Medulla oblongata (tissue), 1 donor: ENCODE measurements at regions not wholly inside any gene's neighbourhood (a gene's known extent, or its start where the extent isn't known, plus 50 kb on each side); places are given as distances from the start of the nearest gene placed in this dataset.

ENCODE experiments used
- DNase-seq: peaks from one replicate; pipeline ENCODE4 v3.0.0-alpha.2; 2015; ENCODE audit errors: extremely low spot score

GRCh38 chr1:98426092-98426491 is 235.4 kb upstream of the SNX7 start:
- DNase-seq, result no peak

DNA sequence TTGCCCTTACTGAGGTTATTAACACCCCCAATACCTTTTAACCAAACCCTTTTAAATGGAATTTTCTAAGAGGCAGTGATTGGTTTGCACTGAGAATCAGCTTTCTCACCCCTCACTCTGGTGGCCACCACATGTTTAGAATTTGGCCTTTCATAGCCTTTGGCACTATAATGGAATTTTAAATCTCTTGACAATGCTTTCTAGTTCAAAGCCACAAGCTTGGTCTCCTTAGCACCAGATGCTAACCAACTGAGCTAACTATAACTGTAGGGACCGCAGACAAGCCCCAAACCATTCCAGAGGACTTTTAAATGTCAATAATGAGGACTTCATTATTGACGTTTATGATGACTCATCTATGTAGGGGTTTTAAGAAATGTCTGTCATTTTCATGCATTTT is 238.7 kb upstream of the SNX7 start:
- DNase-seq, result no peak

GRCh38 chr1:98421085-98421435 is 240.5 kb upstream of the SNX7 start:
- DNase-seq, result no peak

DNA sequence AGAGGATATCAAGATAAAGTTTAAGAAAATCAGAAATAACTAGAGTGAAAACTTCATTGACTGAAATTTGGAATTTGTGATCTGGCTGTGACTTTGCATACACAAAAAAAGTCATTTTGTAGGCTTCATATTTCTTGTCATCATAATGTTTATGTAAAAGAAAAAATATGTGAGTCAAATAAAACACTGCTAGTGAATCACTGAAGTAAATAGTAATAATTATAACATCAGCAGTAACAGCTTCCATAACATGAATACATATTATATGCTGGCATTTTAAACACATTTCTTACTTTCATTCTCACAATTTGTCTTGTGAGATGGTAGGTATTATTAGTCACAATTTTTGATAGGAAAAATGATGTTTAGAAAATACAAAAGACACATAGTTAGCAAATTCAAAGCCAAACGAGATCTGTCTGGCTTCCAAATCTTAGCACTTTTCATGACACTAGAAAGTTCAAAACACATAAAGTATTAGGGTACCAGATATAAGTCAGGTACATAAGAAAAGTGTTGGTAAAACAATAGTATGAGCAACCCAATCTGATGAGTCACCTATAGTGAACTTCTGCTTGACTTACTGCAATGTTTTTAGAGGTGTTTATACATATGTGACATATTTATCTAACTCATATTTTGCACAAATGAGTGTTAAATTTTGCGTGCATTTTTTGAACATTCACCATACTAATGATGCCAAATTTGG is 241.0 kb upstream of the SNX7 start:
- no peak for DNase-seq

- DNase-seq, result no peak
These were observed 243.7 kb upstream of the SNX7 start for GRCh38 chr1:98417820-98418219.

DNA sequence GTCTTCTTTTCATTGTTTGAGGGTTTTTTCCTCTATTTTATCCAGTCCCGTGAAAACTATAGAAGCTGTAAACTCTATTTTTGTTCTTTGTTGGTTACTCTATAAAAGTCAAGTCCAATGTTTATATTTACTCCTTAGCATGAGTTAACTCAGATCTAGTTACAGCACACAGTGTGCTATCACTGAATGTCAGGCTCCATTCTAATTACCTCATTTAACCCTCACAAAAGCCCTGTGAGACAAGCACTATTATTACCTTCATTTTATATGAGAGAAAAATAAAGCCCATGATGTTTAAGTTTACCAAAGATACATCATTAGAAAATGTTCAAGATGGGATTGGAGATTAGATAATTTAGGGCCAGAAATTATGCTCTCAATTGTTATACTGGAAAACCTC is 251.4 kb upstream of the SNX7 start:
- no peak for DNase-seq

DNA sequence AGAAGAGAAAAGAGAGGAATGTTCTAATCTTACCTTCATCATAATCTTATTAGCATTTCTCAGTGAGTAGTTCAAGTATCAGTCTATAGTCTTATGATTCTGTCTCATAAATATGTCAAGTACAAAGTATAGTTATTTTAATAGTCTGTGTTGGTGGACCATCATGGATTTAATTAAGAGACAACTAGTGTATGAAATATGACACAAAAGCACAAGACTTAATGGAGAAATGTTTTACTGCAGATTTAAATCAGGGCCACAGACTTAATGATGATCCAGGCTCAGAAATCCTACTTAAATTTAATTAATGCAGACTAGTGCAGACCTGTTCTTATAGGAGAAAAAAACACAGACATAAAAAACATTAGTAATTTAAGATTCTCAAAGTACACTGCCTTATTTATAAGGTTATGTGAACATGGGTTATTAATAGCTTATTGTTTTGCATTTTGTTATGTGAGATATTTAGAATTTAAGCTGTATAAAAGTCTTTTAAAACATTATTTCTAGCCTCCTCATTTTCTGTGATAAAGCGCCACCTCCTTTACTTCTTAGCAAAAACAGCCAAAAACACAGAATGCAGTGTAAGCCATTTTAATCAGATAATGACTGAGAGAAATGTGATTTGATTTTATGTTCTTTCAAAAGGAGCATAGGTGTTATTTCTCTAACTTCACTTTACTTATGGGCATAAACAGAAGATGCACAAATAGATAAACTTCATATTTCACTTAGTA is 255.0 kb upstream of the SNX7 start:
- no peak for DNase-seq

DNA sequence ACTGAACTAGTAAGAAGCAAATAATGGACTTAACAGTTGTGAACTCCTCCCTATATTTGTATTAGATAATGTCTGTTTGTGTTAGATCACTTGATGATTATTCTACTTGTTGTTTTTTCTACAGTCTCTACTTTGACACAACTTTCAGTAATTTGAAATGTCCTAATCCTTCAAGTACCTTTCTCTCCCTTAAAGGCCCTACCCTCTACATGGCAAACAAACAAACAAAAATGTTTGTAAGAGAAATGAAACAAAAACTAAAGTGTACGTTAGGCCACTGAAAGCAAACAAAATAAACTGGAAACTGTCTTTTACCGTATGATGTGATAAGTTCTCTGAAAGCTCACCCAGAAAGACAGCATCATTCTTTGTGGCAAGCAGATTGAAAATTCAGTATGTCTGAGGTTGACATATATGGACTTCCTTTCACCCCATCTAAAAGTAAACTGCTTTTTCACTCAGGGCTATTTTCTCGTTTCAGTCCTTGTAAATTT is 255.9 kb upstream of the SNX7 start:
- DNase-seq, result no peak

DNA sequence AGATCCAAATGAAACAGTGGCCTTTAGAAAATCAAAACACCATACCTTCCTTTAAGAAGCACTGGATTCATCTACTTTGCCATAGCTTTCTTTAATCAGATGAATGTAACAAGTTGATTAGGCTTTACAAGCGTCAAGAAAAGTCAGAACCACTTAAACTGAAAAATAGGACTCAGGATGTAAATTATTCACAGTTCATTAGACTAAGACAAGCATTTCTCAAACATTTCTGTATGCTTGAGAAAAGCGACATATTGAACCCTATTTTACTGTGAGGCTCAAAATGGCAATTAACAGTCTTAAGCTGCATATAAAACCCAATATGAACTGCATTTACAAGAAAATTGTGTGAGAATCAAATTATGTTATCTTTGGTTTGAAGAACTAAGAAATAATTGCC is 256.7 kb upstream of the SNX7 start:
- no peak for DNase-seq

GRCh38 chr1:98403963-98404480 is 257.5 kb upstream of the SNX7 start:
- peak; percentile 17 for DNase-seq

DNA sequence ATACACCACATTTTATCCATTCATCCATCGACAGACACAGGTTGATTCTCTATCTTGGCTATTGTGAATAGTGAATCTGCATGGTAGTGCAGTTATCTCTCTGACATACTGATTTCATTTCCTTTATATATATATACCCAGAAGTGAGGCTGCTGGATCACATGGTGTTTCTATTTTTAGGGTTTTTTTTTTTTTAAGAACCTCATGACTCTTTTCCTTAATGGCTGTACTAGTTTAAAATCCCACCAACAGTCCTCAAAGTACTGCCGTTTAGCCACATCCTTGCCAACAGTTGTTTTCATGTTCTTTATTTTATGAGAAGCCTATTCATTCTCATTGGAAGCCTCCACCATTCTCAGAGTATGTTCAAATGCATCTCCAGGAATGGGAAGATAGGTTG is 258.7 kb upstream of the SNX7 start:
- DNase-seq, result no peak

- no peak for DNase-seq
These were observed 261.1 kb upstream of the SNX7 start for GRCh38 chr1:98400446-98400845.

DNA sequence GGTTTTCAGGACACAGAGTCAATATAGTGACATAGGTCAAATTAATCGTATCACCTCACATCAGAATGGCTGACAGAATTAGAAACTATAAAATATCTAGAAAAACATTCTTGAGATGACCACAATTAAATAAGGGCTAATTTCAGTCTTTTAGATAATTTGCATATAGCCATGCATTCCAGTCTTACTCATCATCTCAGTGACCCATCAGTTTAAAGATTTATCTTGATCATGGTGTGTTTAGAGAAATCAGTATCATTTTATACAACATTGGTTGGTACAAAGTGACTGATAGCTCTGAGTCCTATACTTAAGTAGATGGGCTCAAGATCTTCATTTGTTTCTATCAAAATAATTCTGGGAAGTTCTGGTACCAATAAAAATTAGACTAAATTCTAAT is 262.3 kb upstream of the SNX7 start:
- no peak for DNase-seq

DNA sequence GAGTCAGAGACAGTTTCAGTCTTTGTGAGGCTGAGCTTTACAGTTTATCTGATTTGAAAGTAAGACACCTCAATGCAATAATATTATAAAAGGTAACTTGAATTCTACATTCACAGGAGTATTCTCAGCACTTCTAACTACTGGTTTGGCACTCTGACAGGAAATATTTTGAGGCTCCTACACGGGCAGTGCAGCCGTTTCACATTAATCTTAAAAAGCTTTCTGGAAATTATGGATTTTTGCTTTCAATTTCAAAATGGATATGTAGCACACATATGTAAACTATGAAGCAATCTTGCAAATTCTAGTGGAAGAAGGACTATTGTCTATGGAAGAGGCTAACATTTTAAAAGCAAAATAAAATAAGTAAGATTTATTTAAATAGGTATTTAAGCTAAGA is 262.9 kb upstream of the SNX7 start:
- no peak for DNase-seq

- DNase-seq, result no peak
These were observed 263.4 kb upstream of the SNX7 start for GRCh38 chr1:98398092-98398491.

DNA sequence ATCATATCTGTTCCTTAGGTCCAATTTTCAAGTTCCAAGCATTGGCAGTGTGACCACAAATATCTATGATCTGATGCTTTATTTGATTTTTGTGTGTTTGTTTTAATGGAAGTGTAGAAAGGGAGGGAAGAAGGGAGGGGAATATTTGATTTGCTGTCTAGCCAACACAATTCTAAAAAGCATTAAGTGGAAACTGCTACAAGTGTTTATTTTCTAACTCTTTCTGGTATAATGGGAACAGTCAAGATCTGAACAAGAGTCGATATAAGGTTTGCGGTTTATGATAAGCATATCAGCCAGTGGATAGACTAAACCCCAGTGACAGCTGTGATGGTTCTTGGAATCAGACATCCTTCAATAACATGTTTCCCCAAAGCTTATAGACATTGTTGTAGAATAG is 267.8 kb upstream of the SNX7 start:
- DNase-seq, result no peak

DNA sequence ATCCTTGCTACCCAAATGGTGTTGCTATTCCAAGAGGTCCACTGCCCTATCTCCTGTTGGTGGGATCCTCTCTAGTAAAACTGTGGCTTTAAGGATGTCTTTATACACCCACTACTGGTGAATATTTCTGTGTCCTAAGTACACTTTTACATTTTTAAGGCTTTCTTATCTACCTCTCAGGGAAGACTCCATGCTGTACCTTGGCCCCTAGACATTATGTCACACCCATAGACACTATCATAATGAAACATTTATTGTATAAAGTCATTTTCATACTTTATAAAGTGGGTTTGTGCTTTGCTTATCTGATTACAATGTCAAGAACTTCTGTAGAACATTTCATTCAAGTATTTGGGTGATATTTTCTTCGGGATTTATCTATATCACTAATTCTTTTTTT is 270.3 kb upstream of the SNX7 start:
- DNase-seq, result no peak

DNA sequence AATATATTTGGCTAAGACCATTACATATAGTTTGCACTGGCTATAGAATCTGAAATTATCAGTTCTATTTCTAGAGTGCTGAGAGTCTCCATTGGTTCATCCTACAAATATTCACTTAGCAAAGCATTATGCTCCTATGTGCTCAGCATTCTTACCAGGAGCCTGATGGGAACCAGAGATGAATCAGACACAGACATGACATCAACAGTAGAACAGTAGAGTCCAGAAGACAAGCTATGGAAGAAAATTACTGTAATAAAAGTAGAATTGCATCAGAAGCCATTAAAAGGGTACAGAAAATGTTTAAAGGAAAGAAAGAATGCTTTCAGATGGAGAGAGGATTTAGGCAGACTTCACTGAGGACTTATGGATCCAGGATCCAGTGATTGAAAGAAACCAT is 271.7 kb upstream of the SNX7 start:
- no peak for DNase-seq

- peak; percentile 81 for DNase-seq
These were observed 273.1 kb upstream of the SNX7 start for GRCh38 chr1:98388441-98388840.

DNA sequence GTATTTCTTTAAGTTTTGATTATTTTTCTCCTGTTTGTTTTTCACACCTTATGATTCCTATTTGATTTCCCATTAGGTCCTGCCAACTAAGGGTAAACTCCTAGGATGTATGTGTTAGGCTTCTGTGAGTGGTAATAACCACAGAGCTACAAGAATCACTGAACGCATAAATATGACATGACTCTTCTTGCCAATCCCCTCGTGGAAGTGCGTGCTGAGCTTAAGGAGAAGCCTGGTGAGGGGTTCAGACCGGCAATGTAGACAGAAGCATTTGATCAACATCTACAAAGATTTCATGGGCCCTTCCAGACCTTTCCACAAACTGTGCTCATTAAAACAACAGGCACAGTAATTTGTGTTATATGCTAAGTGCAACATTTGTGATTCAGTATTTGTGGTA is 273.8 kb upstream of the SNX7 start:
- no peak for DNase-seq

- DNase-seq, result no peak
These were observed 274.7 kb upstream of the SNX7 start for GRCh38 chr1:98386675-98387440.

GRCh38 chr1:98385652-98386051 is 275.9 kb upstream of the SNX7 start:
- DNase-seq, result no peak
